ENCODE measurements at regions not wholly inside any gene's neighbourhood (a gene's known extent, or its start where the extent isn't known, plus 50 kb on each side); places are given as distances from the start of the nearest gene placed in this dataset.

DNA sequence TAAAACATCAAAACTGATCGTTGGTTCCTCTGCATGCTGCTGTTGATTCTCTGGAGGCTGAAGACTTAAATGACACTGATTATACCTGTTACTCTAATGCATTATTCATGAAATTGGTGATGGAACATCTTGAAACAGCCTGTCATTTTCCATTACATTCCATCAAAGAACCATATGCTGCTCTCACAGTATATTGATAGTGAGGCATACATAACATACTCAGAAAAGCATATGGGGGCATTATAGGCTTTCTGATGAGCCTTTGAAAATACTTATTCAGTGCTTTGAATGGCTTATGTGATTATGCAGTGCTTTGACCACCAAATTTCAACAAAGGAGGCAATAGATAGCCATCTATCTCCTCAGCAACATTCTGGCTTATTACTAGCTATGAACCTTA, 392.1 kb downstream of the CDH19 start:
- ChIA-PET POLR2A (no interaction called here), CTCF (interaction anchor here (0.5 kb wide), 1 partner anchor 417 kb away, joined by 3 read pairs; no protein-coding TSS in a partner anchor)
- no peak for TF ChIP-seq ZNF384 (IDR thresholded peaks at IDR 0.05)
- no peak for TF ChIP-seq TARDBP (IDR thresholded peaks at IDR 0.05)
- TF ChIP-seq LEF1 (IDR thresholded peaks at IDR 0.05; ENCODE audit: borderline replicate concordance), result no peak
- TF ChIP-seq SP1 (IDR thresholded peaks at IDR 0.05), result no peak
- TF ChIP-seq, protein P1, sequence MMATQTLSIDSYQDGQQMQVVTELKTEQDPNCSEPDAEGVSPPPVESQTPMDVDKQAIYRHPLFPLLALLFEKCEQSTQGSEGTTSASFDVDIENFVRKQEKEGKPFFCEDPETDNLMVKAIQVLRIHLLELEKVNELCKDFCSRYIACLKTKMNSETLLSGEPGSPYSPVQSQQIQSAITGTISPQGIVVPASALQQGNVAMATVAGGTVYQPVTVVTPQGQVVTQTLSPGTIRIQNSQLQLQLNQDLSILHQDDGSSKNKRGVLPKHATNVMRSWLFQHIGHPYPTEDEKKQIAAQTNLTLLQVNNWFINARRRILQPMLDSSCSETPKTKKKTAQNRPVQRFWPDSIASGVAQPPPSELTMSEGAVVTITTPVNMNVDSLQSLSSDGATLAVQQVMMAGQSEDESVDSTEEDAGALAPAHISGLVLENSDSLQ (IDR thresholded peaks at IDR 0.05), result no peak
- no peak for TF ChIP-seq SUZ12 (IDR thresholded peaks at IDR 0.05)
- TF ChIP-seq FOXM1 (IDR thresholded peaks at IDR 0.05; ENCODE audit: borderline replicate concordance), result no peak
- no peak for TF ChIP-seq ARNT (IDR thresholded peaks at IDR 0.05)
- no peak for TF ChIP-seq ELF4 (IDR thresholded peaks at IDR 0.05)
- no peak for TF ChIP-seq L3MBTL2 (conservative IDR thresholded peaks at IDR 0.05)
- no peak for TF ChIP-seq FOXK2 (IDR thresholded peaks at IDR 0.05)
- TF ChIP-seq NFRKB (IDR thresholded peaks at IDR 0.05), result no peak
- TF ChIP-seq CTBP1 (IDR thresholded peaks at IDR 0.05; ENCODE audit: borderline replicate concordance), result no peak
- no peak for TF ChIP-seq BHLHE40 (IDR thresholded peaks at IDR 0.05; ENCODE audit: borderline replicate concordance)
- no peak for TF ChIP-seq FOXA1 (IDR thresholded peaks at IDR 0.05)
- TF ChIP-seq HDGF (IDR thresholded peaks at IDR 0.05; ENCODE audit: borderline replicate concordance), result no peak
- no peak for DNase-seq (ENCODE audit: extremely low spot score)

DNA sequence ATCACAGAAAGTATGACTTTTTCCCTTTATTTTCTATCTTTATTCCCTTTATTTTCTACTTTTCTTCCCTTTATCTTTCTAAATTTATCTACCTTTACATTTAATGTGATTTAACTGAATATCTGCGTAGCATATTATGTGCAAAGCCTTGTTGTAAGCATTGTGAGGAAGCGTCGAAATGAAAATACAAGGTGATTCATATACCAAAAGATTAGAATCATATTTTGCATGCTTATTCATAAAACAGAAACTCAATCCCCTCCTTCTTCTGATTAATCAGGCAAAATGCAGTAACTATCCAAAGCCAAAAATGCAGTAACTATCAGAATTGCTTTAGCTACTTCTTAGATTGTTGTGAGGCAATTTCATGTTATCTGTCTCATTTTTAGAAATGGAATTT, 393.0 kb downstream of the CDH19 start:
- CTCF ChIA-PET, result no interaction called here
- no peak for DNase-seq (ENCODE audit: extremely low spot score)
- no peak for TF ChIP-seq NFRKB (IDR thresholded peaks at IDR 0.05)
- no peak for TF ChIP-seq FOXK2 (IDR thresholded peaks at IDR 0.05)
- no peak for TF ChIP-seq ZNF384 (IDR thresholded peaks at IDR 0.05)
- TF ChIP-seq HDGF (IDR thresholded peaks at IDR 0.05; ENCODE audit: borderline replicate concordance), result no peak
- no peak for TF ChIP-seq CTBP1 (IDR thresholded peaks at IDR 0.05; ENCODE audit: borderline replicate concordance)
- no peak for TF ChIP-seq SUZ12 (IDR thresholded peaks at IDR 0.05)
- TF ChIP-seq, protein P1 (IDR thresholded peaks at IDR 0.05), result no peak
- TF ChIP-seq BHLHE40 (IDR thresholded peaks at IDR 0.05; ENCODE audit: borderline replicate concordance), result no peak
- POLR2A ChIA-PET, result no interaction called here

GRCh38 chr18:66209656-66210055, 394.2 kb downstream of the CDH19 start:
- TF ChIP-seq ARNT (IDR thresholded peaks at IDR 0.05) (no peak), L3MBTL2 (conservative IDR thresholded peaks at IDR 0.05) (no peak), HDGF (IDR thresholded peaks at IDR 0.05; ENCODE audit: borderline replicate concordance) (no peak), FOXK2 (IDR thresholded peaks at IDR 0.05) (no peak), TARDBP (IDR thresholded peaks at IDR 0.05) (no peak), SUZ12 (IDR thresholded peaks at IDR 0.05) (no peak), SP1 (IDR thresholded peaks at IDR 0.05) (no peak), NFRKB (IDR thresholded peaks at IDR 0.05) (no peak), FOXA1 (IDR thresholded peaks at IDR 0.05) (no peak), CTBP1 (IDR thresholded peaks at IDR 0.05; ENCODE audit: borderline replicate concordance) (no peak), ZNF384 (IDR thresholded peaks at IDR 0.05) (no peak), ELF4 (IDR thresholded peaks at IDR 0.05) (no peak), LEF1 (IDR thresholded peaks at IDR 0.05; ENCODE audit: borderline replicate concordance) (no peak), BHLHE40 (IDR thresholded peaks at IDR 0.05; ENCODE audit: borderline replicate concordance) (no peak)
- TF ChIP-seq, protein P1 (IDR thresholded peaks at IDR 0.05), result no peak
- ChIA-PET POLR2A (no interaction called here), CTCF (no interaction called here)
- no peak for DNase-seq (ENCODE audit: extremely low spot score)

- no peak for DNase-seq (ENCODE audit: extremely low spot score)
- CTCF ChIA-PET, result no interaction called here
- TF ChIP-seq ARNT (IDR thresholded peaks at IDR 0.05) (no peak), SUZ12 (IDR thresholded peaks at IDR 0.05) (no peak), L3MBTL2 (conservative IDR thresholded peaks at IDR 0.05) (no peak), NFRKB (IDR thresholded peaks at IDR 0.05) (no peak), ZNF384 (IDR thresholded peaks at IDR 0.05) (no peak), HDGF (IDR thresholded peaks at IDR 0.05; ENCODE audit: borderline replicate concordance) (no peak), FOXK2 (IDR thresholded peaks at IDR 0.05) (no peak), CTBP1 (IDR thresholded peaks at IDR 0.05; ENCODE audit: borderline replicate concordance) (no peak), FOXM1 (IDR thresholded peaks at IDR 0.05; ENCODE audit: borderline replicate concordance) (no peak), ELF4 (IDR thresholded peaks at IDR 0.05) (no peak), SP1 (IDR thresholded peaks at IDR 0.05) (no peak), BHLHE40 (IDR thresholded peaks at IDR 0.05; ENCODE audit: borderline replicate concordance) (no peak), FOXA1 (IDR thresholded peaks at IDR 0.05) (no peak), TARDBP (IDR thresholded peaks at IDR 0.05) (no peak), LEF1 (IDR thresholded peaks at IDR 0.05; ENCODE audit: borderline replicate concordance) (no peak)
- TF ChIP-seq, protein P1 (IDR thresholded peaks at IDR 0.05), result no peak
- POLR2A ChIA-PET, result no interaction called here
These were observed 407.1 kb downstream of the CDH19 start for GRCh38 chr18:66196805-66197204.

DNA sequence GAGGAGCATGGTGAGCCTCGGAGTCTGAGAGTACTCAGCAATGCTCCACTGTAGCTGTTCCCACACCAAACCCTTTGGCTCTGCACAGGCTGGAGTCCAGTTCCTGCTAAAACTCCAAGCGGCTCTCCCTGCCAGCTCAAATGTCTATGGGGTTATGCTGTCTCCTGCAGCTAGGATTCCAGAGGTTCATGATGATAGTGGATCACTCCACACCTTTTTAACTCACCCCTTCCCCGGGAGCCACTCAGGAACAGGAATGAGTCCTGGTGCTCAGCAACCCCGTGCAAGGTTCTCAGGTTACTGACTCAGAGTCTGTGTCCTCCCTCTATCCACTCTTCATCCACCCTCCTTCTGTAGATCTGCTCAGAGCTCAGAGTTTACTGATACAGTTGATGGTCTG, 410.0 kb downstream of the CDH19 start:
- ChIA-PET CTCF (no interaction called here), POLR2A (no interaction called here)
- no peak for DNase-seq (ENCODE audit: extremely low spot score)
- TF ChIP-seq BHLHE40 (IDR thresholded peaks at IDR 0.05; ENCODE audit: borderline replicate concordance) (no peak), TARDBP (IDR thresholded peaks at IDR 0.05) (no peak), SUZ12 (IDR thresholded peaks at IDR 0.05) (no peak), L3MBTL2 (conservative IDR thresholded peaks at IDR 0.05) (no peak), NFRKB (IDR thresholded peaks at IDR 0.05) (no peak), FOXK2 (IDR thresholded peaks at IDR 0.05) (no peak), SP1 (IDR thresholded peaks at IDR 0.05) (no peak)
- TF ChIP-seq, protein P1 (IDR thresholded peaks at IDR 0.05), result no peak
